ENCODE measurements at regions not wholly inside any gene's neighbourhood (a gene's known extent, or its start where the extent isn't known, plus 50 kb on each side); places are given as distances from the start of the nearest gene placed in this dataset.

DNA sequence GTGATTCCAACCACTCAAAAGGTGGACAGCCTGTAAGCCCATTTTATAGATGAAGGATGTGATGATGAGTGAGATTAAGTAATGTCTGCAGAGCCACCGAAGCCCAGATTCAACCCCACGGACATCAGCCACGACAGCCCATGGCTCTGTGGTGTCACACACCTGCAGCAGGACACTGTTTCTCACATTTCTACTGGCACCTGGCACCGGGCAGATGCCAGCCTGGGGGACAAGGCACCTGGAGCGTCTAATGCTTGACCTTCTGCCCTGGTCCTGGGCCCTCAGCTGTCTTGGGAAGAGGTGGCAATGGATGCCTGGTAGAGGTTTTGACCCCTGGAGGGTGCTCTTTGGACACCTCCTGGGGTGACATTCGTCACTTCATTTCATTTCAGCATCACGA, 176.3 kb downstream of the ANAPC1 start:
- no peak for DNase-seq

DNA sequence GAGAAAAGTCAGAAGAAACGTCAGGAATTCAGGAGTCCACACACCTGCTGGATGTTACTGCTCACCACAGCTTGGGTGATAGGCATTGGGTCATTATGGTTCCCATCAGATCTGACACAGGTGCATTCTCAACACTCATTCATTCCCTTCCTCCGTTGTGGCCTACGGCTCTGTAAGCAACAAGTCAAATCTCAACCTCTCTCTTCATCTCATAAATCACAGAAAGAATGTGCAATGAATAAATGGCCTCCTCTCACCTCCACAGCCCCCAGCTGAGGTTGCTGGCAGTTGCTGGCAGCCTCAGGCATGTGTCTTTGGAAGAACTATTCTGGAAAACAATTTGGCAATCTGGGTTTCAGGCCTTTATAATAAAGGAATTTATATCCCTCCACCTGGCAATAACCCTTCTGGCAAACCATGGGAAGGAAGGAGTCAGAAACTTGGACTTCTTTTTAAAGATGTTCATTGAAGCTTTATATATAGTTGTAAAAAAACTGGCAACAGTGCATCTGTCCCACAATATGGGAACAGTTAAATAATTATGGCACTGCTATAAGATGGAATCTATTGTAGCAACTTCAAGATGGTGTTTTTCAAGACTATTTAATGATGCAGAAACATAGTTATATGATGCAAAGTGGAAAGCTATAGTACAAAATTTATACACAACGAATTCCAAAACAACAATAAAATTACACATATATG, 175.4 kb downstream of the ANAPC1 start:
- DNase-seq: no peak

- DNase-seq: no peak
Observed at GRCh38 chr2:111709321-111709720, 174.7 kb downstream of the ANAPC1 start.

- DNase-seq: no peak
Observed at GRCh38 chr2:111710085-111710484, 173.9 kb downstream of the ANAPC1 start.

- no peak for DNase-seq
Observed at GRCh38 chr2:111710613-111711012, 173.4 kb downstream of the ANAPC1 start.

- no peak for DNase-seq
Observed at GRCh38 chr2:111711270-111711669, 172.7 kb downstream of the ANAPC1 start.

- no peak for DNase-seq
Observed at GRCh38 chr2:111712361-111712760, 171.6 kb downstream of the ANAPC1 start.

DNA sequence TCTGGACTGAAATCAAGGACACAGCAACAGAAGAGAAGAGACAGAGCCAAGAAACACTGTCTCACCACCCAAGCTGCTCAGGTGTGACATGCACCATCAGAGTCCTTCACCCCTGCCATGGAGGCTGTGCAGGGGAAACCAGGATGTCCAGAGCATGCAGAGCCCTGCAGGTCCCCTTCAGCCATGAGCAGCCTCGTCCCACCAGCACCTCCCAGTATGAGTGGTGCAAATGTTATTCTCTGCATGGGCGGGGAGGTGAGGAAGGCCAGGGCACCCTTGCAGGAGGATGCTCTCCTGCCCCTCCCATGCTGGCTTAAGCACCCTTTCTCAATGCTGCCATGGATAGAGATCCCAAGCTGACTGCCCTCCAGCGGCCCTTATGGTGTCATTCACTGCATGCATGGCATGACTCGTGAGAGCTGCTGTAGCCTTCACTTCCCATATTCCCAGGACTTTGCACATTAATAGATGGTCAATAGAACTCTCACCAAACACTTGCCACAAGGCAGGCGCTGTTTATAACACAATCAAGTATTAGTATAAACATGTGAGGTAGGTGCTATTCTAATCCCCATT, 171.0 kb downstream of the ANAPC1 start:
- DNase-seq: no peak

DNA sequence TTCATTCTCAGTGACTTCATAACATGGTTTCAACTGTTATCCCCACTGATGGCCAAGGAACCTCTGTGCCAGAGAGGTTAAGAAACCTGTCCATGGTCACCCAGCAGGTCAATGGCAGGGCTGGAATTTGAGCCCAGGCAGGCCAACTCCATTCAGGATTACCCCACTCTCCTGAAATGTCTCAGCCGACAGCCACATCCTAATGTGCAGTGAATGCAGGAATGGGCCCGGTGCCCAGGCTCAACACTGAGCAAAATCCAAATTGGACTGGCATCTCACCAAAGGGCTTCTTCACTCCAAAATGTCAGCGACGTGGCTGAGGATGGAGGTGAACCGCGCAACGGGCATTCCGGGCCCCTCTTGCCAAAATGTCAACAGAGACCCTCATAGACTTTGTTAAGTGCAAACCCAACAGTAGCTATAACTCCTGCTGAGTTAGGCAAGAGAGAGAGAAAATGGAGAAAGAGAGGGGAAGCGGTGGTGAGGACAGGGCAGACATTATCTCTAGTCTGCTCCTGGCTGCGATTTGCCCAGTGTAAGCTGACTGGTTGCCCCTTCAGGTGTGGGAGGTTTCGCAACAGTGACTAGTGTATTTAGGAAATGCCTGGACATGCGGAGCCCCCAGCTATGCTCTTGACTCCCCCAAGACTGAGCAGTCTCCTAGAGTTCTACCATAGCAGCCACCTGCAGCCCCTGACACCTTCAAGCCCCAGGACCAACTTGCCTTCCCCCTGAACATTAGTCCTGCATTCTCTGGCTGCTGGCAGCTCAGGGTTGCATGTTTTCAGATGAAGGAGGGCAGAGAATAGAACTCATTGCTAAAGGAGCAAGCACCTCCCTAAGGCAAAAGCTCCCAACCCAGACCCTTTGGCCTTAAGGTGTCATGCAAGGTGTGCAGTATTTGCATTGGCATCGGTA, 167.7 kb downstream of the ANAPC1 start:
- DNase-seq: no peak

GRCh38 chr2:111716905-111717775, 166.9 kb downstream of the ANAPC1 start:
- no peak for DNase-seq
